Skeletal muscle satellite cell (primary cell): ENCODE measurements at regions not wholly inside any gene's neighbourhood (a gene's known extent, or its start where the extent isn't known, plus 50 kb on each side); places are given as distances from the start of the nearest gene placed in this dataset.

Experiments used
- H3K27me3 ChIP-seq: 2 replicates; pipeline ENCODE4 v1.7.0; 2013; ENCODE audit warnings: low read length; ENCODE audit not compliant: control insufficient read depth, insufficient read depth
- H3K36me3 ChIP-seq: 2 replicates; pipeline ENCODE4 v1.7.0; 2013; ENCODE audit warnings: mild to moderate bottlenecking, control low read depth, low read length; ENCODE audit not compliant: insufficient read depth
- H3K4me1 ChIP-seq: 2 replicates; pipeline ENCODE4 v1.7.0; 2013; ENCODE audit warnings: low read length; ENCODE audit not compliant: control insufficient read depth, insufficient read depth
- H3K4me2 ChIP-seq: 2 replicates; pipeline ENCODE4 v1.7.0; 2013; ENCODE audit warnings: mild to moderate bottlenecking, low read length
- H3K4me3 ChIP-seq: 2 replicates; pipeline ENCODE4 v1.7.0; 2013; ENCODE audit warnings: low read length
- H3K9ac ChIP-seq: 2 replicates; pipeline ENCODE4 v1.7.0; 2013; ENCODE audit warnings: mild to moderate bottlenecking, low read depth, low read length, moderate library complexity
- H3K9me3 ChIP-seq: replicated peaks from 2 replicates; pipeline ENCODE4 v1.7.0; 2013; ENCODE audit warnings: mild to moderate bottlenecking, control low read depth, low read length

DNA sequence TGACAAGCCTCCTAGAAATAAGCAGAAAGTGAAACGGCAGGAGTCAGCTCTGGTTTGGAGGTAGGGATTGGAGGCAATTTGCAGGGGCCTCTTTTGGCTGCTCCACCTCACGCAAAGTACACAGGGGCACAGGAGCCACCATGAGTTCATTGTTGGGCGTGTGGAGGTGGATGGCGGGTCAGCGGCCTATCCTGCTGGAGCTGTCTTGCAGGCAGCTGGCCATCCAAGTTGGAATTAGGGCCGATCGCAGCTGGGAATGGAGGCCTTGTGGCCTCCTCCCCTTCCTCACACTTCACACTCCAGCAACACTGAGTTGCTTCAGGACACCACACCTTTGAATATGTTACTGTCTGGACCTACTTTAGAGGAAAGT, 171.5 kb downstream of the MYCN start:
- peaks cover 11% of the 10 kb centered on the region for H3K9me3 ChIP-seq
- H3K36me3 ChIP-seq, result no peaks in the 10 kb centered on the region
- no peaks in the 10 kb centered on the region for H3K27me3 ChIP-seq
- H3K9ac ChIP-seq, result no peak overlapping the region
- no peak overlapping the region for H3K4me3 ChIP-seq
- H3K4me1 ChIP-seq, result no peaks in the 10 kb centered on the region
- H3K4me2 ChIP-seq, result no peak overlapping the region

DNA sequence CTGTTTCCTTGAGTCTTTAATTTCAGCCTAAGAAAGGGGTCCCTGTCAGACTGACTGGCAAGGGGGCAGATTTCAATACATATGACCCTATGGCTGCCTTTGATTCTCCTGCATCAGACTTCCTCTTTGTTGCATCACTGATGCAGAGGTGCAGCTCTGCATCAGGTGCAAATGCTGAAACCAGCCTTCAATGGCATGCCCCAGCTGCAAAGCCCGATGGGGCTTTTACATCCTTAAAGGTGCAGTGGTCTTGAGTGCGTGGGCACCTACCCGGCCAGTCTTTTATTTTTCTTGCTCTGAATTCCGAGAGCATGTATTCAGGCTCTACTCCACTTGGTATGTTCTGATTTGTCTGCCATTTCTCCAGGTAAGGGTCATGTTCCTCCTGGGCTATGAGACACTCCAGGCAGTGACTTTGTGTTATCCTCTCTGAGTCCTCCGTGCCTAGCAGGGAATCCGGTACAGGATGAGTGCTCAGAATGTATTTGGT, 169.5 kb downstream of the MYCN start:
- no peaks in the 10 kb centered on the region for H3K4me1 ChIP-seq
- H3K4me2 ChIP-seq, result no peak overlapping the region
- no peak overlapping the region for H3K9ac ChIP-seq
- no peaks in the 10 kb centered on the region for H3K36me3 ChIP-seq
- no peak overlapping the region for H3K4me3 ChIP-seq
- H3K9me3 ChIP-seq, result peaks cover 11% of the 10 kb centered on the region
- H3K27me3 ChIP-seq, result no peaks in the 10 kb centered on the region

DNA sequence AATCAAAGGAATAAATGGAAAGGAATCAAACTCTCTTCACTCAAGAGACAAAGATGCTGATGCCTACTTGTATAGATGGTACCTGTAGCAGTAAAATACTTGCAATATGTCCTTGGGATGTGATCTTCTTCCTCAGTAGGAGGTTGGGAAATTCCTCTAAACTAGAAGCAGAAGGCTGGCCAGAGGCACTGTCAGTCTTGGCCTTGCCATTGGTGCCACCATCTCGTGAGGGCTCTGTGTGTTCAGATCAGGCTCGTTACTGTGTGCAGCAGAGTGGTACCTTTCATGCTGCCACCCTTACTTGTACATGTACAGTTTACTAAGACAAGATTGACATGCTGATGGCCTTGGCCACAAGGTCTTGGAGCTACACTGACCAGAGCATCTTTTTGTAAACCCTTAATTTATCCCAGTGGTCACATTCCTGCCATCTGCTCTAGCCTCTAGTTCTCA, 169.0 kb downstream of the MYCN start:
- no peak overlapping the region for H3K9ac ChIP-seq
- H3K9me3 ChIP-seq, result peaks cover 11% of the 10 kb centered on the region
- H3K27me3 ChIP-seq, result no peaks in the 10 kb centered on the region
- H3K4me1 ChIP-seq, result no peaks in the 10 kb centered on the region
- H3K4me2 ChIP-seq, result no peak overlapping the region
- H3K36me3 ChIP-seq, result no peaks in the 10 kb centered on the region
- no peak overlapping the region for H3K4me3 ChIP-seq

DNA sequence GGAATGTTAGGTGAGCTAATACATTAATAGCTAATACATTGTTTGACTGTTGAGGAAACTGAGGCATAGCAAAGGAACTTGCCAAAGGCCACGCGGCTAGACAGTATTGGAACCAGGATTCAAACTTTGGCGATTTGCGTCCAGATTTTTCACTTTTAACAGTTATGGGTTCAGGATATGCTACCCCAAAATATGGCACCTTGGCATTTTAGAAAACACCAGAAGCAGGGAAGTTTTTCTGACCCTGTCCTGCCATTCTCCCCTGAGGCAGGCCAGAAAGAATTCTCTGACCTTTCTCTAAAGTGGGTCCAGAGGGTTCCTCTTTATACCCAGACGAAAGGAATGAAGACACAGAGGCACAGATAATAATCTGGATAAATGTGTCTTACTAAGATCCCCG, 166.9 kb downstream of the MYCN start:
- peaks cover 8% of the 10 kb centered on the region for H3K9me3 ChIP-seq
- H3K36me3 ChIP-seq, result no peaks in the 10 kb centered on the region
- no peaks in the 10 kb centered on the region for H3K4me1 ChIP-seq
- H3K4me3 ChIP-seq, result no peak overlapping the region
- H3K4me2 ChIP-seq, result no peak overlapping the region
- no peak overlapping the region for H3K9ac ChIP-seq
- H3K27me3 ChIP-seq, result no peaks in the 10 kb centered on the region

DNA sequence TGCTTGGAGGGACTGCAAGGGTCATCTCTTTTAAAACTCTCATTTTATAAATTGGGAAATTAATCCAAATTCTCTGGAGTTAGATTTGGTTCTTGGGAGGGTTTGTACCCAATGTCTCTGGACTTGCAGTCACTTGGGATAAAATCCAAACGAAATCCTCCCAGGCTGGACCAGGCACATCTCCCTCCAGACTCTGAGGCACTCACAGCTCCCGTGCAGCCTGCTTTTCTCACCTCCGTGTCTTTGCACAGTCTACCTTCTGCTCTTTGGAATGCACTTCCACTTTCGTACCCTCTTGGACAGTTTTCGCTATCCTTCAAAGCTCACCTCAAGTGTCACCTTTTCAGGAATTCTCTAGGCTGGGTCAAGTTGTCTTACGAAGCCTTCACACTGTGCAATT, 166.3 kb downstream of the MYCN start:
- H3K4me1 ChIP-seq, result no peaks in the 10 kb centered on the region
- peaks cover 8% of the 10 kb centered on the region for H3K9me3 ChIP-seq
- no peak overlapping the region for H3K4me2 ChIP-seq
- no peak overlapping the region for H3K4me3 ChIP-seq
- H3K9ac ChIP-seq, result no peak overlapping the region
- no peaks in the 10 kb centered on the region for H3K27me3 ChIP-seq
- H3K36me3 ChIP-seq, result no peaks in the 10 kb centered on the region

DNA sequence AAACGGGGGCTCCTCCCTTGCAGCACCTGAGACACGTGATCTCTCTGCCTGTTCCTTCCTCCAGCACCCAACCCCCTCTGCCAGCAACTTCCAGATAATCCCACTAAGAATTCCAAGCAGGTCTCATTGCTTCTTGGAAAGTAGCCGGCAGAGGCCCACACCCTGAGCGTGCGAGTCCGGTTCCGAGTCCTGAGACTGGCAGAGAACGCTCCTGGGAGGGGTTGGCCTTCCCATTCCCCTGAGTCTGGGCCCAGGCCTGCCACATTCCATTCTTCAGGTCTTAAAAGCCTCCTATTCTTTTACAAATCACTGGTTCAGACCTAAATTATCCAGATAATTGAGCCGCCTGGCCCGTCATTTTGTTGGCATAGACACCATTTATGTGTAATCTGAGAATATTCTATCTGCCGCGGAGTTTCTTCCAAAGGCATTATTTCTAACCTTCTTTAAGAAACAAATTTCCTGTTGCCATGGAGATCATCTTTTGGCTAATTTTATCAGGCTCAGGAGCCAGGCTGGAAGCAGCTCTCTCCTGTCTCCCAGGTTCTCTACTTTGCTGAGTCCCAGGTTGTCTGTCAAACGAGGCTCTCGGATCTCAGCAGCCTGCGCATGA, 165.4 kb downstream of the MYCN start:
- Histone ChIP-seq H3K9ac (no peak overlapping the region), H3K27me3 (no peaks in the 10 kb centered on the region), H3K36me3 (no peaks in the 10 kb centered on the region), H3K4me2 (no peak overlapping the region), H3K4me3 (no peak overlapping the region), H3K4me1 (no peaks in the 10 kb centered on the region), H3K9me3 (peaks cover 8% of the 10 kb centered on the region)

DNA sequence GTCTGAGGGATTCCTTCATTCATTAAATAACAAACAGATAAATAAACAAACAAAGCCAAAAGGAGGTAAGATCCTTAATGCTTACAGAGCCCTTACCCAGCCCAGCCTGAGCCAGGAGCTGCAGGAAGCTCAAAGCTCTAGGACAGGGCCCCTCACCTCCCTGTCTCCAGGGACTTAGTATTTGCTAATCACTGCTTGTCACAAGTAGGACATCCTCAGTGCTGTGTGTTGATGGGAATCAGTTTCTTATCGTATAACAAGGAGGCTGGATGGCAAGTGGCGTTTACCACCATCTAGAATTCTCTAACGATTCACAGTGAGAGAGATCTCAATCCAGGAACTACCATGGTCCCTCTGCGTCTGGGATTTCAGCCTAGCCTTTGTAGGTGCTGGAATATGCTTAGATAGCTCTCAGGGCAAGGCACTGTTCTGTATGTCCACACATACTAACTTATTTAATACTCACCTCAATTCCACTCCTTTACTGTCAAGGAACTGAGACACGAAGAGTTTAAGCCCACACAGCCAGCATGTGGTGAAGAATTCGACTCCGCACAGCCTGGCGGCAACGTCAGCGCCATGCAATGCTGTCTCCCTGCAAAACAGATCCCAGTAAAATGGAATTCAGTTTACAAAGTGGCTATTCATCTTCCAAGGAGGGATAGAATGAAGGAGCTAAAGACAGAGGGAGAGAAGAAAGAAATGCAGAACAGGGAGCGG, 164.8 kb downstream of the MYCN start:
- Histone ChIP-seq H3K9me3 (peaks cover 8% of the 10 kb centered on the region), H3K27me3 (no peaks in the 10 kb centered on the region), H3K4me1 (no peaks in the 10 kb centered on the region), H3K36me3 (no peaks in the 10 kb centered on the region), H3K9ac (no peak overlapping the region), H3K4me3 (no peak overlapping the region), H3K4me2 (no peak overlapping the region)

DNA sequence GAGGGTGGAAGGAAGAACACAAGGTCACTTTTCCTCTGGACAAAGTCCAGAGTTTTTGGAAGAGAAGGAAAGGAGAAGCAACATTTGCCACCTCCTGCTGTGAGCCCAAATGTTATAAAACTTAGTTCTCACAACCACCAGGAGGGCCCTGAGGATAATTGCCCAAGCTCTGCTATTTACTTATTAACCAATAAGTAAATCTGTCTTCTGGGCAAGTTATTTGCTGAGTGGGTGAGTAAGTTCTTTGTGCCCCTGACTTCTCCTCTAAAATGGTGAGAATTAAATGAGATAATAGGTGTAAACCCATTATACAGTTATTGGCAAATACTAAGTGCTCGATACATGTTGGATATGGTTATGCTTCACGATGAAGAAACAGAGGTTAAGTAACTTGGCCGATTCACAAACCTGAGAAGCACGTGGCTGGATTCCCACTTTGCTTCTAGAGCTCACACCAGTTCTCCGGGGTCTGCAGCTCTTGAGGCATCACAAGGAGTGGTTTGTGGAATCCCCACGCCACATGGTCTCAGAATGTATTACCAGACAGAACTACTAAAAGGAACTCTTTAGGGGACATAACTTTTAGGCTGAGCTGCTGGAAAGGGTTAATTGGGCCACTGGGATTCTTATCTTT, 164.1 kb downstream of the MYCN start:
- no peak overlapping the region for H3K4me2 ChIP-seq
- no peaks in the 10 kb centered on the region for H3K27me3 ChIP-seq
- H3K9ac ChIP-seq, result no peak overlapping the region
- no peak overlapping the region for H3K4me3 ChIP-seq
- no peaks in the 10 kb centered on the region for H3K36me3 ChIP-seq
- H3K9me3 ChIP-seq, result peaks cover 8% of the 10 kb centered on the region
- H3K4me1 ChIP-seq, result no peaks in the 10 kb centered on the region

DNA sequence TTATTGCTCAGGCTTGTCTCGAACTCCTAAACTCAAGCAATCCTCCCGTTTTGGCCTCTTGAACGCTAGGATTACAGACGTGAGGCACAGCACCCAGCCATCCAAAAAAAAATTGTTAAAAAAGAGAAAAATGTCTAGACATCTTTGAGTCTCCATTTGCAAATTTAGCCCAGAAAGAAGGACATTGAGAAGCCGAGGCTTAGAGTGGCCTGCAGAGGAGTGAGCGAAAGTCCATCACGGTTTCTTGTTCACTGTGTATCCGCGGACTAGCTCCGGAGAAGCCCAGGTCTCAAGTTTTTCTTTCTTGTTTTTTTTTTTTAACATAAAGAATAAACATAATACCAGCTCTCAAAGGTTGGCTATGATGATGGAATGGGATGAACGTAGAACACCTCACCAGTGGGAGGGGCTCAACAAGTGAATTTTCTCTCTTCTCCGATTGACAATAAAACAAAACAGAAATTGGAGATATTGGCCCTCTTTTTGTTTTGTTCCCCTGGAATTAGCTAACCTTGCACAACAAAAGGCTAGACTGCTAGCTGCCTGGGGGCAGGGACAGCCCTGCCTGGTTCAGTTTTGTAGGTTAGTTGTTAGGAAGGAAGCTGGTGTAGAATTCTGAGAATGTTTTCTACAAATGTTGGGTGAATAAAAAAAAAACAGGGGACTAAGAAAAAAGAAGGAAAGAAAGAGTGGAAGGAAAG, 163.4 kb downstream of the MYCN start:
- no peak overlapping the region for H3K9ac ChIP-seq
- no peaks in the 10 kb centered on the region for H3K4me1 ChIP-seq
- no peak overlapping the region for H3K4me3 ChIP-seq
- H3K27me3 ChIP-seq, result no peaks in the 10 kb centered on the region
- no peaks in the 10 kb centered on the region for H3K36me3 ChIP-seq
- H3K9me3 ChIP-seq, result peaks cover 6% of the 10 kb centered on the region
- H3K4me2 ChIP-seq, result no peak overlapping the region

DNA sequence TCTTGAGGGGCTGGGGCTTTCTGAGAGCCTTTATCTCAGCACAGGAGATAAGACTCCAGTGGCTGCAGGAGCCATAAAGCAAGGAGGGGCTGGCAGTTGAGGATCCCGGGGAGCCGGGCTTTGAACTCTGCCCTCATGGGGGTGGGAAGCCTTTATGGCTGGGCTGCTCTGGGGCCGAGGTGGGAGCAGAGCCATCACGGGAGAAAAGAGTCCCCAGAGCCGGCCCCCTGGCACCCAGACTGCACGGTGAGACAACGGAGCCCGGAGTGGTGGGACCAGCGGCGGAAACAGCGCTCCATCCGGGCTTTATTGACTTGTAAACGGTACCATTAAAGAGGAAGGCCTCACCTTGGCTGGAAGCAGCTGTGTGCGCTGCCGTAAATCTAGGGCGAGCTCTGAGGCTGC, 162.6 kb downstream of the MYCN start:
- no peaks in the 10 kb centered on the region for H3K27me3 ChIP-seq
- no peak overlapping the region for H3K9ac ChIP-seq
- H3K4me3 ChIP-seq, result no peak overlapping the region
- no peaks in the 10 kb centered on the region for H3K4me1 ChIP-seq
- no peak overlapping the region for H3K4me2 ChIP-seq
- no peaks in the 10 kb centered on the region for H3K36me3 ChIP-seq
- peaks cover 4% of the 10 kb centered on the region for H3K9me3 ChIP-seq

DNA sequence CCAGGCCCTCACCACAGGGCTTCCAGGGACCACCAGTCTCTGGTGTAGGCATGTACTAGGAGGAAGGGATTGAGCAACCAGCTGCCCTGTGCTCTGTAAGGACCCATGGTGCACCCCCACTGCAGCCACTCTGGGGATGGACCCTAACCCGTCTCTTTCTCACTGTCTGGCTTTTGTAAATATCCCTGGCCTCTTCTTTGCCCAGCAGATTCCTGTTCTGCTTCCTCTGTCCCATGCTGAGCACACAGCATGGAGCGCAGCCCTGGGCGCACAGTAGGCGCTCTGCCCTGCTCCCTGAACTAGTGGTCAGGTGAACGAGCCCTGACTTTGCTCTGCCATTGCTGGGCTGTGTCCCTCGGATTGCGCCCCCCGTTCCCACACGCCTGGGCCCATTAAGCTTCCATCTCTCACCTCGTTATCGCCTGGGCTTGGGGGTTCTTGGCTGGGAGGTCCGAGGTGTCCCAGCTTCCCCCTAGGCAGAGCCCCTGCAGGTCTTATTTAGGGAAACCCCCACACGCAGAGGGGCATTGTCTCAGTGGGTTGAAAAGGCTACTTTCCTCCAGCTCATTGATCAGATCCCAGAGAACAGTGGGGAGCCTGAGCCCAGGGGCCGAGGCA, 162.1 kb downstream of the MYCN start:
- no peak overlapping the region for H3K9ac ChIP-seq
- no peaks in the 10 kb centered on the region for H3K36me3 ChIP-seq
- H3K27me3 ChIP-seq, result no peaks in the 10 kb centered on the region
- H3K4me2 ChIP-seq, result no peak overlapping the region
- H3K9me3 ChIP-seq, result peaks cover 4% of the 10 kb centered on the region
- H3K4me3 ChIP-seq, result no peak overlapping the region
- no peaks in the 10 kb centered on the region for H3K4me1 ChIP-seq
